Thyroid gland (tissue), 4 donors: ENCODE measurements at regions not wholly inside any gene's neighbourhood (a gene's known extent, or its start where the extent isn't known, plus 50 kb on each side); places are given as distances from the start of the nearest gene placed in this dataset.
"Not testable (repeated sequence)": the region's sequence is repeated elsewhere in the genome, so short reads cannot be mapped to it uniquely, and the experiment has no call there.

Experiments used
- DNase-seq, 2 donors: peaks; one replicate each; pipeline ENCODE4 v3.0.0-alpha.2; 2019
- H3K27ac ChIP-seq, 3 donors: fragments of 200-600 bp; sonication (generic); 1 replicate in 2 of 3; 2 replicates in 1 of 3; pipeline ENCODE4 v1.5.1; 2016 to 2019; ENCODE audit warnings: mild to moderate bottlenecking in 1 of 3, moderate library complexity in 1 of 3
- H3K27me3 ChIP-seq: fragments of 200-600 bp; sonication (generic); one replicate; pipeline ENCODE4 v1.5.1; 2019
- H3K36me3 ChIP-seq, 2 donors: fragments of 200-600 bp; sonication (generic); one replicate each; pipeline ENCODE4 v1.5.1; 2016 to 2019
- H3K4me1 ChIP-seq, 2 donors: fragments of 200-600 bp; sonication (generic); one replicate each; pipeline ENCODE4 v1.5.1; 2017 to 2019
- H3K4me3 ChIP-seq, 3 donors: fragments of 200-600 bp; sonication (generic); replicated peaks in 1 of 3; 1 replicate in 2 of 3; 2 replicates in 1 of 3; pipeline ENCODE4 v1.5.1; 2016; ENCODE audit warnings: mild to moderate bottlenecking in 1 of 3
- H3K9me3 ChIP-seq: fragments of 200-600 bp; sonication (generic); one replicate; pipeline ENCODE4 v1.5.1; 2017
- CTCF ChIP-seq, 6 experiments: fragments of 200-600 bp in 3 of 6; fragments of 450-650 bp in 3 of 6; sonication (generic) in 3 of 6; IDR thresholded peaks; one replicate each; pipeline ENCODE4 v1.5.1; 2016 to 2019; ENCODE audit warnings: antibody characterized with exemption in 6 of 6, mild to moderate bottlenecking in 2 of 6, inconsistent platforms in 1 of 6, moderate library complexity in 1 of 6
- POLR2A ChIP-seq, 2 donors: fragments of 450-650 bp; IDR thresholded peaks; one replicate each; pipeline ENCODE4 v1.6.1; 2017; ENCODE audit warnings: antibody characterized with exemption in 2 of 2, mild to moderate bottlenecking in 2 of 2, moderate library complexity in 1 of 2
- WGBS, 2 donors: methylation state at CpG; one replicate each; pipeline ENCODE4 v1.1.5; 2017; 5-methylcytosine and 5-hydroxymethylcytosine counted together
- intact Hi-C: fragments of 100-400 bp; cut with DNase I; formaldehyde crosslinking; loops from one replicate; pipeline ENCODE4 v1.15.1; 2023

- Histone ChIP-seq H3K27me3 (no peaks in the 10 kb centered on the region), H3K4me3 (no peak overlapping the region), H3K36me3 (no peaks in the 10 kb centered on the region), H3K27ac (no peak overlapping the region), H3K4me1 (no peaks in the 10 kb centered on the region), H3K9me3 (no peaks in the 10 kb centered on the region)
- DNase-seq, result no peak
- intact Hi-C loops, result no loop called here
- TF ChIP-seq POLR2A (IDR thresholded peaks at IDR 0.05), result no peak
- TF ChIP-seq CTCF (IDR thresholded peaks at IDR 0.05), result no peak
These were observed 437.7 kb downstream of the CPS1 start for GRCh38 chr2:210994104-210994503.

GRCh38 chr2:210997373-210997772 is 441.0 kb downstream of the CPS1 start:
- TF ChIP-seq POLR2A (IDR thresholded peaks at IDR 0.05) (no peak), CTCF (IDR thresholded peaks at IDR 0.05) (no peak)
- intact Hi-C loops, result no loop called here

GRCh38 chr2:210998334-210998733 is 441.9 kb downstream of the CPS1 start:
- DNase-seq, result no peak
- Histone ChIP-seq H3K36me3 (no peaks in the 10 kb centered on the region), H3K4me3 (no peak overlapping the region), H3K27me3 (no peaks in the 10 kb centered on the region), H3K9me3 (no peaks in the 10 kb centered on the region), H3K27ac (no peak overlapping the region), H3K4me1 (no peaks in the 10 kb centered on the region)
- intact Hi-C loops, result no loop called here
- no peak for TF ChIP-seq POLR2A (IDR thresholded peaks at IDR 0.05)
- TF ChIP-seq CTCF (IDR thresholded peaks at IDR 0.05), result no peak
- WGBS, 2 donors, result 92 to 96% methylated on average over 2 of the region's 2 CpGs

More at GRCh38 chr2:210997373-210997772, 441.0 kb downstream of the CPS1 start:
- Histone ChIP-seq H3K36me3 (no peaks in the 10 kb centered on the region), H3K4me3 (no peak overlapping the region), H3K4me1 (no peaks in the 10 kb centered on the region), H3K27ac (no peak overlapping the region), H3K27me3 (no peaks in the 10 kb centered on the region), H3K9me3 (no peaks in the 10 kb centered on the region)
- no peak for DNase-seq

GRCh38 chr2:211014376-211014775 is 458.0 kb downstream of the CPS1 start:
- 16 to 18% methylated on average over 4 of the region's 4 CpGs for WGBS, 2 donors
- TF ChIP-seq POLR2A (IDR thresholded peaks at IDR 0.05) (no peak), CTCF (IDR thresholded peaks at IDR 0.05) (no peak)
- no peak for DNase-seq
- intact Hi-C loops, result no loop called here
- Histone ChIP-seq H3K4me1 (no peaks in the 10 kb centered on the region), H3K27me3 (no peaks in the 10 kb centered on the region), H3K27ac (no peak overlapping the region), H3K9me3 (no peaks in the 10 kb centered on the region), H3K36me3 (no peaks in the 10 kb centered on the region), H3K4me3 (no peak overlapping the region)

- no peaks in the 10 kb centered on the region for H3K36me3 ChIP-seq
- H3K4me3 ChIP-seq, result no peak overlapping the region
- no peak overlapping the region for H3K27ac ChIP-seq
- no peak for DNase-seq
- 81 to 90% methylated on average over 2 of the region's 2 CpGs for WGBS, 2 donors
- no peaks in the 10 kb centered on the region for H3K4me1 ChIP-seq
- H3K27me3 ChIP-seq, result no peaks in the 10 kb centered on the region
- TF ChIP-seq CTCF (IDR thresholded peaks at IDR 0.05) (no peak), POLR2A (IDR thresholded peaks at IDR 0.05) (no peak)
- intact Hi-C loops, result no loop called here
- no peaks in the 10 kb centered on the region for H3K9me3 ChIP-seq
These were observed 458.5 kb downstream of the CPS1 start for GRCh38 chr2:211014906-211015305.

- DNase-seq, H3K36me3 ChIP-seq, H3K4me3 ChIP-seq, H3K9me3 ChIP-seq, intact Hi-C loops, H3K4me1 ChIP-seq, H3K27ac ChIP-seq, H3K27me3 ChIP-seq: not testable (repeated sequence)
- 94% methylated on average over 10 of the region's 10 CpGs for WGBS, 2 donors
These were observed 468.7 kb downstream of the CPS1 start for GRCh38 chr2:211025089-211025488.
